ENCODE measurements at regions not wholly inside any gene's neighbourhood (a gene's known extent, or its start where the extent isn't known, plus 50 kb on each side); places are given as distances from the start of the nearest gene placed in this dataset.

DNA sequence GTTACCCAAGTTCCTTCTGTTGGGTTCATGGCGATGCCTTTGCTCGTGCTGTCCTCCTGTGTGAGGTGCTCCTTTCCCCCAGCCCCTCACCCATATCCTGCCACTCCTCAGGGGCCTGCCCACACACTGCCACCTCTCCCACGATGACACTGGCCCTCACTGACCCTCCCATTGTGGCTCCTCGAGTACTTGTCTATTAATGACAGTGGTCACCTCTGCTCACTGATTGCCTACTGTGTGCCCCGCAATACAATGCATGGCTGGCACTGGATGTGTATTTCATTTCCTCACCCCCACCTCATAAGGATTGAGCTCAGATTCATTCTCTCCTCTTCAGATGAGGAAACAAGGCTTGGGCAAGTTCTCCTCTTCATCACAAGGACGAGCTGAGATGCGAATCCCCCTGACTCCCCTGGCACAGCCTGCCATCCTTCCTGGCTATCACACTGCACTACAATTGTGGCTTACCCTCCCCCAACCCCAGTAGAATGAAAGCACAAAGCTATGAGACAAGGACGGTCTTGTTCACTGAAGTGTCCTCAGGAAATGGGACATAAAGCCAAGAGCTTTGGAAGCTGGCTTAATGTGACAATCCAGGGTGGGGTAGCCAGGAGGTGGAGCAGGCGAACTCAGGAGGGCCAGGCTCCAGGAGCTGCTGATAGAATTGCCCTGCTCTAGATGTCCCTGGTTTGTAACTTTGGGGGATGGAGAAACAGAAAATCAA, 93.9 kb upstream of the RAB12 start:
- peaks cover 5 to 8% of the 10 kb centered on the region in 2 donors for H3K27me3 Mint-ChIP-seq (ENCODE audit: low read depth in 2 of 2)
- H3K36me3 ChIP-seq (ENCODE audit: control insufficient read depth, insufficient read depth, low read length): no peaks in the 10 kb centered on the region
- no peak overlapping the region for H3K27ac Mint-ChIP-seq

DNA sequence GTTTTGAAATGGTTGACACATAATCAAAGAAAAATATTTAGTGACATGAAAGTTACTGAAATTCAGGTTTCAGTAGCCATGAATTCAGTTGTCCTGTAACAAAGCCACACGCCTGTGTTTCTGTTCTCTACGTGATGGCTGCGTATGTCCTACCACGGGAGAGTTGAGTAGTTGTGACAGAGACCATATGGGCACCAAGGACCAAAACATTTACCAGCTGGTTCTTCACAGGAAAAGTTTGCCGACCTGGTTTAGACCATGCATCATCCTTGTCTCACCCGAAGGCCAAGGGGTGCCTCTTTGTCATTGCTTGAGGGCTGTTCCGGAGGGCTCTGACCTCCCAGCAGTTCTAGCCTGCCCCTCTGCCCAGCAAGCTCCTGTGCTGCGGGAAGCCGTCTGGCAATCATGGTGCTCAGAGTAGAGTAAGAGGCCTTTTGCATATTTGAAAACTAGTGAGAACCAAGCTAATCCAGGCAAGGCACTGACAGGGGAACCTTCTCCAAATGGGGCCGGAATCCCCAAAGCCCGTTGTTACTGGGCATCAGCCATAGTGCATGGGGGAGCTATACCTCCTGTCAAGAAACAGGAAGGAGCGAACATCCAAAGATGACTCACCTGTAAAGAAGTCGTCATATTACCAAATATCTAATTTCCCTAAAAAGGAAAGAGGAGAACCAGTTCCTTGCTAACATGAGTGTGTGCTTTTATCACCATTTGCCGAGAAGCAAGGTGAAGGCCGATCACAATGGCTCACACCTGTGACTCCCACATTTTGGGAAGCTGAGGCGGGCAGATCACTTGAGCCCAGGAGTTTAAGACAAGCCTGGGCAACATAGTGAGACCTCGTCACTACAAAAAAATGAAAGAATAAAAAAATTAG, 92.6 kb upstream of the RAB12 start:
- H3K36me3 Mint-ChIP-seq: no peaks in the 10 kb centered on the region
- H3K27ac Mint-ChIP-seq: no peak overlapping the region
- H3K4me1 Mint-ChIP-seq: no peaks in the 10 kb centered on the region
- H3K27me3 ChIP-seq (ENCODE audit: control insufficient read depth, insufficient read depth, low read length): no peaks in the 10 kb centered on the region
- intact Hi-C loops (cut with micrococcal nuclease): no loop called here
- TF ChIP-seq, protein P1, sequence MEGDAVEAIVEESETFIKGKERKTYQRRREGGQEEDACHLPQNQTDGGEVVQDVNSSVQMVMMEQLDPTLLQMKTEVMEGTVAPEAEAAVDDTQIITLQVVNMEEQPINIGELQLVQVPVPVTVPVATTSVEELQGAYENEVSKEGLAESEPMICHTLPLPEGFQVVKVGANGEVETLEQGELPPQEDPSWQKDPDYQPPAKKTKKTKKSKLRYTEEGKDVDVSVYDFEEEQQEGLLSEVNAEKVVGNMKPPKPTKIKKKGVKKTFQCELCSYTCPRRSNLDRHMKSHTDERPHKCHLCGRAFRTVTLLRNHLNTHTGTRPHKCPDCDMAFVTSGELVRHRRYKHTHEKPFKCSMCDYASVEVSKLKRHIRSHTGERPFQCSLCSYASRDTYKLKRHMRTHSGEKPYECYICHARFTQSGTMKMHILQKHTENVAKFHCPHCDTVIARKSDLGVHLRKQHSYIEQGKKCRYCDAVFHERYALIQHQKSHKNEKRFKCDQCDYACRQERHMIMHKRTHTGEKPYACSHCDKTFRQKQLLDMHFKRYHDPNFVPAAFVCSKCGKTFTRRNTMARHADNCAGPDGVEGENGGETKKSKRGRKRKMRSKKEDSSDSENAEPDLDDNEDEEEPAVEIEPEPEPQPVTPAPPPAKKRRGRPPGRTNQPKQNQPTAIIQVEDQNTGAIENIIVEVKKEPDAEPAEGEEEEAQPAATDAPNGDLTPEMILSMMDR (IDR thresholded peaks at IDR 0.05): no peak
- no peaks in the 10 kb centered on the region for H3K9me3 ChIP-seq (ENCODE audit: control insufficient read depth, insufficient read depth, low read length)
- peaks cover 0 to 2% of the 10 kb centered on the region in 2 donors for H3K9me3 Mint-ChIP-seq
- DNase-seq: no peak
- H3K4me1 ChIP-seq (ENCODE audit: control insufficient read depth, insufficient read depth, low read length): no peaks in the 10 kb centered on the region
- no peak for ATAC-seq
- no peak overlapping the region for H3K4me3 Mint-ChIP-seq
- no peaks in the 10 kb centered on the region for H3K36me3 ChIP-seq (ENCODE audit: control insufficient read depth, insufficient read depth, low read length)
- H3K27me3 Mint-ChIP-seq (ENCODE audit: low read depth in 2 of 2): peaks cover 5 to 8% of the 10 kb centered on the region in 2 donors
- H3K27ac ChIP-seq (ENCODE audit: low read length): no peak overlapping the region
- no peak overlapping the region for H3K4me3 ChIP-seq (ENCODE audit: low read length)
- 91% methylated on average over 17 of the region's 17 CpGs for WGBS (ENCODE audit: insufficient coverage)

More for the DNA sequence above, 93.9 kb upstream of the RAB12 start:
- Histone ChIP-seq H3K27ac (ENCODE audit: low read length) (no peak overlapping the region), H3K4me1 (ENCODE audit: control insufficient read depth, insufficient read depth, low read length) (no peaks in the 10 kb centered on the region), H3K27me3 (ENCODE audit: control insufficient read depth, insufficient read depth, low read length) (no peaks in the 10 kb centered on the region), H3K4me3 (ENCODE audit: low read length) (no peak overlapping the region), H3K9me3 (ENCODE audit: control insufficient read depth, insufficient read depth, low read length) (no peaks in the 10 kb centered on the region)
- WGBS (ENCODE audit: insufficient coverage): 82% methylated on average over 9 of the region's 9 CpGs
- Mint-ChIP-seq H3K4me1 (no peaks in the 10 kb centered on the region), H3K36me3 (no peaks in the 10 kb centered on the region), H3K4me3 (no peak overlapping the region), H3K9me3 (peaks cover 0 to 2% of the 10 kb centered on the region in 2 donors)
- intact Hi-C loops (cut with micrococcal nuclease): no loop called here
- ATAC-seq: no peak
- TF ChIP-seq, protein P1 (IDR thresholded peaks at IDR 0.05): no peak
- DNase-seq: no peak

DNA sequence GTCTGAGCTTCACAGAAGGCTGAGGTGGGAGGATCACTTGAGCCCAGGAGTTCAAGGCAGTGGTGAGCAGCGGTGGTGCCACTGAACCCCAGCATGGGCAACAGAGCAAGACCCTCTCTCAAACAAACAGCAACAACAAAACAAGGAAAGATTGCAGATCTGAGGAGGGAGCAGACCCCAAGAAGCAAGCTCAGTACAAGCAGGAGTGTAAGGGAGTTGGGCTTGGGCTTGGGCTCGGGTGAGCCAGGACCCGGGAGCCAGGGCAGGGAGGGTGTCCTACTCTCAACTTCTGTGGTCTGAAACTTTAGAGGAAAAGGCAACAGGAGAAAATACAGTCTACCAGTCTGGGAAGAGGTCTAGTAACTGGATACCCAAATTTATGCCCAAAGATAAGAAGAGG, 92.0 kb upstream of the RAB12 start:
- no peak overlapping the region for H3K4me3 Mint-ChIP-seq
- Histone ChIP-seq H3K4me1 (ENCODE audit: control insufficient read depth, insufficient read depth, low read length) (no peaks in the 10 kb centered on the region), H3K4me3 (ENCODE audit: low read length) (no peak overlapping the region), H3K27me3 (ENCODE audit: control insufficient read depth, insufficient read depth, low read length) (no peaks in the 10 kb centered on the region), H3K9me3 (ENCODE audit: control insufficient read depth, insufficient read depth, low read length) (no peaks in the 10 kb centered on the region), H3K27ac (ENCODE audit: low read length) (no peak overlapping the region), H3K36me3 (ENCODE audit: control insufficient read depth, insufficient read depth, low read length) (no peaks in the 10 kb centered on the region)
- intact Hi-C loops (cut with micrococcal nuclease): no loop called here
- DNase-seq (no peak), ATAC-seq (no peak)
- TF ChIP-seq, protein P1 (IDR thresholded peaks at IDR 0.05): no peak
- no peaks in the 10 kb centered on the region for H3K36me3 Mint-ChIP-seq
- 89% methylated on average over 3 of the region's 3 CpGs for WGBS (ENCODE audit: insufficient coverage)
- no peak overlapping the region for H3K27ac Mint-ChIP-seq
- H3K9me3 Mint-ChIP-seq: peaks cover 0 to 2% of the 10 kb centered on the region in 2 donors
- peaks cover 5 to 8% of the 10 kb centered on the region in 2 donors for H3K27me3 Mint-ChIP-seq (ENCODE audit: low read depth in 2 of 2)
- H3K4me1 Mint-ChIP-seq: no peaks in the 10 kb centered on the region
